PC-3 (cell line): ENCODE measurements at regions not wholly inside any gene's neighbourhood (a gene's known extent, or its start where the extent isn't known, plus 50 kb on each side); places are given as distances from the start of the nearest gene placed in this dataset.

Experiments
- ATAC-seq: fragments of 200-7000 bp; cut with Tn5 transposase; 2 replicates; pipeline ENCODE4 v1.9.1; 2020; ENCODE audit warnings: mild to moderate bottlenecking, moderate library complexity
- BruUV-seq: library from RNA; stranded (reverse); fragments of 400-500 nt; replicated peaks from 2 replicates; lab custom pipeline; 2021; lab: Mats Ljungman, UMichigan
- CTCF ChIA-PET: fragments of 300-600 bp; sonication (Branson Sonifier 250); formaldehyde crosslinking; loops from one replicate; lab custom pipeline; 2022; ENCODE audit warnings: antibody characterized with exemption; lab: Charles Lee
- POLR2A ChIA-PET: fragments of 300-600 bp; sonication (Branson Sonifier 250); formaldehyde crosslinking; loops from one replicate; lab custom pipeline; 2022; ENCODE audit warnings: antibody characterized with exemption; ENCODE audit not compliant: unreplicated experiment; lab: Charles Lee
- DNase-seq: peaks from one replicate; pipeline ENCODE4 v3.0.0-alpha.2; 2015
- H2AFZ ChIP-seq: fragments of 300-600 bp; sonication (generic); 2 replicates; pipeline ENCODE4 v1.6.0; 2016; ENCODE audit warnings: antibody characterized with exemption, low read length
- H3F3A ChIP-seq: fragments of 300-600 bp; sonication (generic); one replicate; pipeline ENCODE4 v1.6.0; 2017; ENCODE audit warnings: antibody characterized with exemption, low read length, control low read depth, mild to moderate bottlenecking; ENCODE audit not compliant: unreplicated experiment
- H3K27ac ChIP-seq: fragments of 300-600 bp; sonication (generic); 2 replicates; pipeline ENCODE4 v1.5.1; 2016; ENCODE audit warnings: mild to moderate bottlenecking, low read length
- H3K27me3 ChIP-seq: fragments of 300-600 bp; sonication (generic); 2 replicates; pipeline ENCODE4 v1.6.1; 2016; ENCODE audit warnings: low read length, mixed read lengths
- H3K36me3 ChIP-seq: fragments of 300-600 bp; sonication (generic); 2 replicates; pipeline ENCODE4 v1.6.1; 2016; ENCODE audit warnings: low read depth, mixed run types, low read length, mixed read lengths
- H3K4me1 ChIP-seq: fragments of 300-600 bp; sonication (generic); 2 replicates; pipeline ENCODE4 v1.5.1; 2016; ENCODE audit warnings: low read length; ENCODE audit not compliant: insufficient read depth
- H3K4me2 ChIP-seq: fragments of 300-600 bp; sonication (generic); 2 replicates; pipeline ENCODE4 v1.6.0; 2016; ENCODE audit warnings: low read length
- H3K4me3 ChIP-seq: fragments of 300-600 bp; sonication (generic); 2 replicates; pipeline ENCODE4 v1.5.1; 2016; ENCODE audit warnings: mild to moderate bottlenecking, low read length, mixed read lengths
- H3K79me2 ChIP-seq: fragments of 300-600 bp; sonication (generic); 2 replicates; pipeline ENCODE4 v1.6.1; 2017; ENCODE audit warnings: low read length, mixed read lengths
- H3K9ac ChIP-seq: fragments of 300-600 bp; sonication (generic); 2 replicates; pipeline ENCODE4 v1.6.0; 2016; ENCODE audit warnings: mild to moderate bottlenecking, low read length
- H3K9me2 ChIP-seq: fragments of 300-600 bp; sonication (generic); replicated peaks from 2 replicates; pipeline ENCODE4 v1.6.1; 2016; ENCODE audit warnings: mixed run types, low read length, mixed read lengths
- H3K9me3 ChIP-seq: fragments of 300-600 bp; sonication (generic); 2 replicates; pipeline ENCODE4 v1.6.1; 2016; ENCODE audit warnings: low read length, mixed read lengths
- H4K20me1 ChIP-seq: fragments of 300-600 bp; sonication (generic); 2 replicates; pipeline ENCODE4 v1.6.1; 2016; ENCODE audit warnings: low read length, mixed read lengths
- CTCF ChIP-seq: fragments of 300-600 bp; sonication (generic); conservative IDR thresholded peaks from 2 replicates; pipeline ENCODE4 v1.5.1; 2017; ENCODE audit warnings: antibody characterized with exemption, low read depth, mild to moderate bottlenecking, low read length
- EZH2 ChIP-seq: fragments of 300-600 bp; sonication (generic); IDR thresholded peaks from one replicate; pipeline ENCODE4 v1.6.1; 2017; ENCODE audit warnings: antibody characterized with exemption, mild to moderate bottlenecking, low read length; ENCODE audit not compliant: unreplicated experiment
- EZH2phosphoT487 ChIP-seq: fragments of 300-600 bp; sonication (generic); IDR thresholded peaks from 2 replicates; pipeline ENCODE4 v1.6.1; 2018; ENCODE audit warnings: mild to moderate bottlenecking, antibody characterized with exemption, low read length, borderline replicate concordance
- intact Hi-C: fragments of 100-400 bp; cut with micrococcal nuclease; formaldehyde crosslinking; loops from 2 replicates; pipeline ENCODE4 v1.9.0; 2023

GRCh38 chr13:112130418-112130817 lies 63.5 kb downstream of the SOX1 start:
- Histone ChIP-seq H3K4me1 (no peaks in the 10 kb centered on the region), H3K79me2 (no peaks in the 10 kb centered on the region), H3K9me2 (no peaks in the 10 kb centered on the region), H3K27me3 (peaks cover 87% of the 10 kb centered on the region), H3K27ac (no peak overlapping the region), H2AFZ (no peak overlapping the region), H3K4me2 (no peak overlapping the region), H3K9me3 (no peaks in the 10 kb centered on the region), H4K20me1 (no peaks in the 10 kb centered on the region), H3K4me3 (no peak overlapping the region), H3F3A (no peaks in the 10 kb centered on the region), H3K9ac (no peak overlapping the region), H3K36me3 (no peaks in the 10 kb centered on the region)
- no TSS peak for BruUV-seq
- TF ChIP-seq EZH2phosphoT487 (no peak), CTCF (no peak), EZH2 (no peak)
- ChIA-PET POLR2A (no interaction called here), CTCF (no interaction called here)
- DNase-seq (no peak), ATAC-seq (no peak)
- intact Hi-C loops, result no loop called here

DNA sequence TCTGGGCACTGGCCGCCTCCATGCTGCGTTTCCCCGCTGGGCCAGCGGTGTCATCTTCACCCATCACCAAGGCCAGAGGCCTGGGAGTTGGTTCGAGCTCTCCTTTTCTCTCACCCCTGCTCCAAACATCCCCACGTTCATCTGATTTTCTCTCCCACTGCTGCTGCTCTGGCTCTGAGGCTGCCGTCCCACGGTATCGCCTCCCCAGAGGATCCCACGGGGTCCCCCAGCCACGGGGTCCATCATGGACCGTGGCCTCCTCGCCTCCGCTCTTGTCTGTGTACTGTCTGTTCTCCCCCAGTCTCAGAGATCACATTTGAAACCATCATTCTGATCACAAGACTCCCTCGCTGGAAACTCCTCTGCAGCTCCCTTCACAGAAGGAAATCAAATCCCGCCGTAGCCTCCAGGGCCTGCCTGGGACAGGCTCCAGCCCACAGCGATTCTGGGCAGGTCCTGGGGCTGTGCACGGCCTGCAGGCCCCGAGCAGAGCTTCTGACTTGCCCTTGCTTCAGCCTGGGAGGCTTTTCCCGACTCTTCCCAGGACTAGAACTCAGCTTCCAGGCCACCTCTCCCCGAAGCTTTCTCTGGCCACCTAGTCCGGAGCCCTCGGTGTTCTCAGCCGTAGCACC lies 64.2 kb downstream of the SOX1 start:
- BruUV-seq, result no TSS peak
- Histone ChIP-seq H4K20me1 (no peaks in the 10 kb centered on the region), H3K4me1 (no peaks in the 10 kb centered on the region), H3K36me3 (no peaks in the 10 kb centered on the region), H3K79me2 (no peaks in the 10 kb centered on the region), H3K9me2 (no peaks in the 10 kb centered on the region), H3K27me3 (peaks cover 79% of the 10 kb centered on the region), H3K27ac (no peak overlapping the region), H3K4me2 (no peak overlapping the region), H2AFZ (no peak overlapping the region), H3K4me3 (no peak overlapping the region), H3K9ac (no peak overlapping the region), H3F3A (no peaks in the 10 kb centered on the region), H3K9me3 (no peaks in the 10 kb centered on the region)
- no peak for DNase-seq
- intact Hi-C loops, result no loop called here
- TF ChIP-seq EZH2phosphoT487, result no peak
- TF ChIP-seq CTCF, result no peak
- TF ChIP-seq EZH2, result no peak
- CTCF ChIA-PET, result no interaction called here
- POLR2A ChIA-PET, result no interaction called here
- ATAC-seq, result no peak

DNA sequence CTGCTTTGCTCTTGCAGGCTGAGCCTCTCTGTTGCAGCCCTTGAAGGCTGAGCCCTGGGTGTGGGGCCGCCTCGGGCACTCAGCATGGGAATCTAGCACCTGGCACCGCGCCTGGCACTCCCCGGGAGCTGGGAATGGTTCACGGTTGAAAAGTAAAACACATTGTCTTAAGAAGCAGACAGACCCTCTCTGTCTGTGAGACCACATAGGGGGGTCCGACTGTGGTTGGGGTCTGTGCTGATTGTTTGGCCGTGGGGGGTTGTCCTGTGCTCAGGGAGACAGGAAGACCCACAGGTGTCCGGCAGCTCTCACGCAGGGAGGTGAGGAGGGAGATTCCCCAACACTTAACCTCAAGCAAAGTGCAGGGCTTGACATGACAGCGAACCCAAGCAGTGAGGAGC lies 64.8 kb downstream of the SOX1 start:
- no peaks in the 10 kb centered on the region for H3K9me3 ChIP-seq
- CTCF ChIA-PET, result no interaction called here
- H3K27ac ChIP-seq, result no peak overlapping the region

More for the DNA sequence above, 64.8 kb downstream of the SOX1 start:
- Histone ChIP-seq H3F3A (no peaks in the 10 kb centered on the region), H3K79me2 (no peaks in the 10 kb centered on the region), H3K27me3 (peaks cover 74% of the 10 kb centered on the region), H3K9me2 (no peaks in the 10 kb centered on the region), H3K4me1 (no peaks in the 10 kb centered on the region), H3K36me3 (no peaks in the 10 kb centered on the region), H3K9ac (no peak overlapping the region), H3K4me3 (no peak overlapping the region), H3K4me2 (no peak overlapping the region), H2AFZ (no peak overlapping the region), H4K20me1 (no peaks in the 10 kb centered on the region)
- ATAC-seq (no peak), DNase-seq (no peak)
- intact Hi-C loops, result no loop called here
- POLR2A ChIA-PET, result no interaction called here
- TF ChIP-seq EZH2, result no peak
- no peak for TF ChIP-seq EZH2phosphoT487
- no peak for TF ChIP-seq CTCF
- BruUV-seq, result no TSS peak
